ENCODE measurements at regions not wholly inside any gene's neighbourhood (a gene's known extent, or its start where the extent isn't known, plus 50 kb on each side); places are given as distances from the start of the nearest gene placed in this dataset.
A peak's percentile ranks its signal among the peaks of the same experiment; 100 is the strongest.

GRCh38 chr4:153934688-153935017 lies 145.8 kb upstream of the SFRP2 start:
- Mint-ChIP-seq H3K4me3 (peak overlapping the region in 1 of 3 experiments; percentile 1), H3K27me3 (ENCODE audit: low read depth) (peaks cover 5% of the 10 kb centered on the region), H3K27ac (peak overlapping the region; percentile 30 to 90 (median 85)), H3K9me3 (no peaks in the 10 kb centered on the region), H3K4me1 (peaks cover 35% of the 10 kb centered on the region), H3K36me3 (ENCODE audit: low read depth) (no peaks in the 10 kb centered on the region)
- TF ChIP-seq CTCF (IDR thresholded peaks at IDR 0.05; ENCODE audit: unreplicated experiment in 3 of 3): no peak

GRCh38 chr4:153933915-153934687 lies 145.2 kb upstream of the SFRP2 start:
- peak overlapping the region; percentile 30 to 90 (median 85) for H3K27ac Mint-ChIP-seq
- peaks cover 41% of the 10 kb centered on the region for H3K4me1 Mint-ChIP-seq
- no peaks in the 10 kb centered on the region for H3K9me3 Mint-ChIP-seq
- H3K4me3 Mint-ChIP-seq: peak overlapping the region in 1 of 3 experiments; percentile 1
- peaks cover 5% of the 10 kb centered on the region for H3K27me3 Mint-ChIP-seq (ENCODE audit: low read depth)
- no peaks in the 10 kb centered on the region for H3K36me3 Mint-ChIP-seq (ENCODE audit: low read depth)
- TF ChIP-seq CTCF (IDR thresholded peaks at IDR 0.05; ENCODE audit: unreplicated experiment in 3 of 3): no peak

- H3K4me1 Mint-ChIP-seq: peaks cover 42% of the 10 kb centered on the region
- peak overlapping the region in 2 of 3 experiments; percentile 4 to 21 for H3K27ac Mint-ChIP-seq
- peaks cover 5% of the 10 kb centered on the region for H3K27me3 Mint-ChIP-seq (ENCODE audit: low read depth)
- TF ChIP-seq CTCF (IDR thresholded peaks at IDR 0.05; ENCODE audit: unreplicated experiment in 3 of 3): no peak
- no peaks in the 10 kb centered on the region for H3K9me3 Mint-ChIP-seq
- no peak overlapping the region for H3K4me3 Mint-ChIP-seq
- no peaks in the 10 kb centered on the region for H3K36me3 Mint-ChIP-seq (ENCODE audit: low read depth)
Measured at GRCh38 chr4:153931804-153932203, 142.9 kb upstream of the SFRP2 start.

- peaks cover 5% of the 10 kb centered on the region for H3K27me3 Mint-ChIP-seq (ENCODE audit: low read depth)
- no peaks in the 10 kb centered on the region for H3K36me3 Mint-ChIP-seq (ENCODE audit: low read depth)
- H3K27ac Mint-ChIP-seq: peak overlapping the region; percentile 42 to 93 (median 80)
- peaks cover 34% of the 10 kb centered on the region for H3K4me1 Mint-ChIP-seq
- no peak for TF ChIP-seq CTCF (IDR thresholded peaks at IDR 0.05; ENCODE audit: unreplicated experiment in 3 of 3)
- H3K9me3 Mint-ChIP-seq: no peaks in the 10 kb centered on the region
- H3K4me3 Mint-ChIP-seq: peak overlapping the region; percentile 2 to 57 (median 50)
Measured at GRCh38 chr4:153929675-153930074, 140.8 kb upstream of the SFRP2 start.

- Mint-ChIP-seq H3K27me3 (ENCODE audit: low read depth) (no peaks in the 10 kb centered on the region), H3K9me3 (no peaks in the 10 kb centered on the region), H3K4me3 (no peak overlapping the region), H3K27ac (no peak overlapping the region), H3K4me1 (peaks cover 20% of the 10 kb centered on the region), H3K36me3 (ENCODE audit: low read depth) (no peaks in the 10 kb centered on the region)
- no peak for TF ChIP-seq CTCF (IDR thresholded peaks at IDR 0.05; ENCODE audit: unreplicated experiment in 3 of 3)
Measured at GRCh38 chr4:153927451-153927850, 138.6 kb upstream of the SFRP2 start.

- H3K4me3 Mint-ChIP-seq: no peak overlapping the region
- no peaks in the 10 kb centered on the region for H3K4me1 Mint-ChIP-seq
- no peak for TF ChIP-seq CTCF (IDR thresholded peaks at IDR 0.05; ENCODE audit: unreplicated experiment in 3 of 3)
- H3K9me3 Mint-ChIP-seq: no peaks in the 10 kb centered on the region
- H3K27me3 Mint-ChIP-seq (ENCODE audit: low read depth): no peaks in the 10 kb centered on the region
- H3K36me3 Mint-ChIP-seq (ENCODE audit: low read depth): no peaks in the 10 kb centered on the region
- H3K27ac Mint-ChIP-seq: no peak overlapping the region
Measured at GRCh38 chr4:153922148-153922547, 133.3 kb upstream of the SFRP2 start.
